ENCODE measurements at regions not wholly inside any gene's neighbourhood (a gene's known extent, or its start where the extent isn't known, plus 50 kb on each side); places are given as distances from the start of the nearest gene placed in this dataset.

DNA sequence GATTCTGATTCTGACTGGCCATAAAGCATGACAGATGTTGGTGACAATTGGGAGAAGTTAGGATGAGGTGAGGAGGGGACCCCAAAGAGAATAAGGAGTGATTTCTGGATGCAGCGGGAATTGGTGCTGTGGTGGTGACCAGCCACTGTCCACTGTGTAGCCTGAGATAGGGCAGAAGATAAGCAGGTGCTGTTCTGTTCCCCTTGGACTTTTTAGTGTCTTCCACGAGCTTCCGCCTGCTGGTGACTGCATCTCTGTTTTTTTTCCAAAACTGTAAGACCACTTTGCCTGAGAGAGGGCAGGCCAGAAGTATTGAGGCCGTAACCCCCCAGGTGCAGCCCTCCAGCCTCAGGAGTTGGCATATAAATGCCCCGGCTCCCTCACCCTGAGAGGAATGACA is 161.2 kb upstream of the MYL2 start:
- no peak for TF ChIP-seq POLR2AphosphoS5 (IDR thresholded peaks at IDR 0.05)
- TF ChIP-seq, protein P1, sequence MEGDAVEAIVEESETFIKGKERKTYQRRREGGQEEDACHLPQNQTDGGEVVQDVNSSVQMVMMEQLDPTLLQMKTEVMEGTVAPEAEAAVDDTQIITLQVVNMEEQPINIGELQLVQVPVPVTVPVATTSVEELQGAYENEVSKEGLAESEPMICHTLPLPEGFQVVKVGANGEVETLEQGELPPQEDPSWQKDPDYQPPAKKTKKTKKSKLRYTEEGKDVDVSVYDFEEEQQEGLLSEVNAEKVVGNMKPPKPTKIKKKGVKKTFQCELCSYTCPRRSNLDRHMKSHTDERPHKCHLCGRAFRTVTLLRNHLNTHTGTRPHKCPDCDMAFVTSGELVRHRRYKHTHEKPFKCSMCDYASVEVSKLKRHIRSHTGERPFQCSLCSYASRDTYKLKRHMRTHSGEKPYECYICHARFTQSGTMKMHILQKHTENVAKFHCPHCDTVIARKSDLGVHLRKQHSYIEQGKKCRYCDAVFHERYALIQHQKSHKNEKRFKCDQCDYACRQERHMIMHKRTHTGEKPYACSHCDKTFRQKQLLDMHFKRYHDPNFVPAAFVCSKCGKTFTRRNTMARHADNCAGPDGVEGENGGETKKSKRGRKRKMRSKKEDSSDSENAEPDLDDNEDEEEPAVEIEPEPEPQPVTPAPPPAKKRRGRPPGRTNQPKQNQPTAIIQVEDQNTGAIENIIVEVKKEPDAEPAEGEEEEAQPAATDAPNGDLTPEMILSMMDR (IDR thresholded peaks at IDR 0.05), result no peak
